ENCODE measurements at regions not wholly inside any gene's neighbourhood (a gene's known extent, or its start where the extent isn't known, plus 50 kb on each side); places are given as distances from the start of the nearest gene placed in this dataset.

GRCh38 chr10:113420733-113421675, 131.8 kb upstream of the HABP2 start:
- TF ChIP-seq POLR2A (IDR thresholded peaks at IDR 0.05) (no peak), CTCF (IDR thresholded peaks at IDR 0.05) (no peak)
